ENCODE measurements at regions not wholly inside any gene's neighbourhood (a gene's known extent, or its start where the extent isn't known, plus 50 kb on each side); places are given as distances from the start of the nearest gene placed in this dataset.
"Not testable (repeated sequence)": the region's sequence is repeated elsewhere in the genome, so short reads cannot be mapped to it uniquely, and the experiment has no call there.

DNA sequence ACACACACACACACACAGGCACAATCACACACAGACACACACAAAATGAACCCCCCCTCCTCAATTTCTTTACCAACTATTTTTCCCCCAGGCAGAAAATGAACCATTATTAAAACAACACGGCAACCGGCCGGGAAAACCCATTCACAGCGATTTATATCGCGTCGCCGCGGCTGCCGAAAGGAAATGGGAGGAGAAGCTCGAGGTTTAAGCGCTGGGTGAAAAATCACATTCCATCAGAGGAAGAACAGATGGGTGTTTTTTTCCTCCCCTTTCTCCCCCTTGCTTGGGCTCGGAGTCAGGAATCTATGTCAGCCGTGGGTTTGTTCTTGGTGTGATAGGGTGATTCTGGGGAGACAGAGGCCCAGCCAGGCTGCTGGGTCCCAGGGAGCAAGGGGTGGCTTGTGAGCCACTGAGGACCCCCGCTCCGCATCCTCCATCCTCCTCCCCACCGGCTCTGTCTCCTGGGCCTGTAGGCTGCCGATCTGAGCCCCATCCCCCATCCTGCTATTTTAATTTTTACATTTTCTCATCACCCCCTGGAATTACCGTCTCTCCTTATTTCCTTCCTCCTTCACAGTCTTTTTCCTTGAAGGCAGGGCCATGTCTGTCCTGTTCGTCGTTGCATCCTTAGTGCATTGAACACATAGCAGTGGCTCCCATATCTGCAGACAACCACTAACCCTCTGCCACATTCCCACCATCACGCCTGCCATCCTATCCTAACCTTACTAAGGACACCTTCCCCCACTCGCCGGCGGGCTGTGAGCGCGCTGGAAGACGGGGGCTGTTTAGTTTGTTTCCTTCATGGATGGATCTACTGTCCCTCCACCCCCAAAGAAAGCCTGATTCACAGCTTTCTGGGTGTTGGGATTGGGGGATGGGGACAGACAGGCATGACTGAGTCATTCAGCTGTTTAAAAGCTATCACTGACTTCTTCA is 137.7 kb downstream of the CRLF3 start:
- not testable (repeated sequence) for H3K27me3 ChIP-seq (ENCODE audit: insufficient read depth, low read length, poor library complexity, severe bottlenecking); H3K4me2 ChIP-seq (ENCODE audit: low read depth, low read length, poor library complexity, severe bottlenecking)

DNA sequence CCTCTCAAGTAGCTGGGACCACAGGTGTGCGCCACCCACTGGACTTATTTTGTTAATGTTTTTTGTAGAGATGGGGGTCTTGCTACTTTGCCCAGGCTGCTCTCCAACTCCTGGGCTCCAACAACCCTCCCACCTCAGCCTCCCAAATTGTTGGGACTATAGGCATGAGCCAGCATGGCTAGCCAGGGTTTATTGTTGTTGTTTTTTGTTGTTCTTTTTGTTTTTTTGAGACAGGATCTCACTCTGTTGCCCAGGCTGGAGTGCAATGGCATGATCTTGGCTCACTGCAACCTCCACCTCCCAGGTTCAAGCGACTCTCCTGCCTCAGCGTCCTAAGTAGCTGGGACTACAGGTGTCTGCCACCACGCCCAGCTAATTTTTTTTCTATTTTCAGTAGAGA is 142.2 kb downstream of the CRLF3 start:
- not testable (repeated sequence) for H3K36me3 ChIP-seq (ENCODE audit: insufficient read depth, low read length); H3K9ac ChIP-seq (ENCODE audit: low read depth, low read length, poor library complexity, severe bottlenecking); H3K79me2 ChIP-seq (ENCODE audit: insufficient read depth, low read length); H3K4me1 ChIP-seq (ENCODE audit: insufficient read depth, low read length, poor library complexity, severe bottlenecking); H3K4me2 ChIP-seq (ENCODE audit: low read depth, low read length, poor library complexity, severe bottlenecking); H3K9me3 ChIP-seq (ENCODE audit: insufficient read depth, low read depth, low read length); H3K9me2 ChIP-seq (replicated peaks; ENCODE audit: low read depth, low read length); H3K27me3 ChIP-seq (ENCODE audit: insufficient read depth, low read length, poor library complexity, severe bottlenecking); H3F3A ChIP-seq (ENCODE audit: low read depth); H4K20me1 ChIP-seq (ENCODE audit: insufficient read depth, low read length, poor library complexity, severe bottlenecking); H3K4me3 ChIP-seq (ENCODE audit: low read length, poor library complexity, severe bottlenecking); H2AFZ ChIP-seq (ENCODE audit: low read length)

More for the DNA sequence above, 137.7 kb downstream of the CRLF3 start:
- not testable (repeated sequence) for H2AFZ ChIP-seq (ENCODE audit: low read length); H3K9me2 ChIP-seq (replicated peaks; ENCODE audit: low read depth, low read length); H3K9me3 ChIP-seq (ENCODE audit: insufficient read depth, low read depth, low read length); H3K4me1 ChIP-seq (ENCODE audit: insufficient read depth, low read length, poor library complexity, severe bottlenecking); H3K4me3 ChIP-seq (ENCODE audit: low read length, poor library complexity, severe bottlenecking); H3K9ac ChIP-seq (ENCODE audit: low read depth, low read length, poor library complexity, severe bottlenecking); H4K20me1 ChIP-seq (ENCODE audit: insufficient read depth, low read length, poor library complexity, severe bottlenecking); H3F3A ChIP-seq (ENCODE audit: low read depth); H3K79me2 ChIP-seq (ENCODE audit: insufficient read depth, low read length); H3K36me3 ChIP-seq (ENCODE audit: insufficient read depth, low read length)

DNA sequence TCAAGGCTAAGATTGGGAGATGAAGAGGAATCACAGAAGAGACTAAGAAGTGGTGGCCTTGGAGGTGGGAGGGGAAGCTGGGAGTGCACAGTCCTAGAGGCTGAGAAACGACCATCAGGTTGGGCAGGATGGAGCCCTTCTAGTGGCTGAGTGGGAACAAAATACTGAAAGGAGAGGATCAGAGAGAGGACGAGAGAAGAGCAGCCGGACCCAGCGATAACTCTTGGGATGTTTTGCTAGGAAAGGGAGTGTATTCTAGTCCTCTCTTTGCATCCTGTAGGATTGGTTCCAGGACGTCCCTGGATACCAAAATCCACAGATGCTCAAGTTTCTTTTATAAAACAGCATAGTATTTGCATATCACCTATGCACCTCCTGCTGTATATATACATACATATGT is 143.8 kb downstream of the CRLF3 start:
- not testable (repeated sequence) for H3K9me2 ChIP-seq (replicated peaks; ENCODE audit: low read depth, low read length); H3F3A ChIP-seq (ENCODE audit: low read depth); H4K20me1 ChIP-seq (ENCODE audit: insufficient read depth, low read length, poor library complexity, severe bottlenecking); H3K36me3 ChIP-seq (ENCODE audit: insufficient read depth, low read length); H3K4me2 ChIP-seq (ENCODE audit: low read depth, low read length, poor library complexity, severe bottlenecking); H3K9ac ChIP-seq (ENCODE audit: low read depth, low read length, poor library complexity, severe bottlenecking); H3K79me2 ChIP-seq (ENCODE audit: insufficient read depth, low read length); H3K4me1 ChIP-seq (ENCODE audit: insufficient read depth, low read length, poor library complexity, severe bottlenecking); H2AFZ ChIP-seq (ENCODE audit: low read length); H3K4me3 ChIP-seq (ENCODE audit: low read length, poor library complexity, severe bottlenecking); H3K9me3 ChIP-seq (ENCODE audit: insufficient read depth, low read depth, low read length); H3K27me3 ChIP-seq (ENCODE audit: insufficient read depth, low read length, poor library complexity, severe bottlenecking)

DNA sequence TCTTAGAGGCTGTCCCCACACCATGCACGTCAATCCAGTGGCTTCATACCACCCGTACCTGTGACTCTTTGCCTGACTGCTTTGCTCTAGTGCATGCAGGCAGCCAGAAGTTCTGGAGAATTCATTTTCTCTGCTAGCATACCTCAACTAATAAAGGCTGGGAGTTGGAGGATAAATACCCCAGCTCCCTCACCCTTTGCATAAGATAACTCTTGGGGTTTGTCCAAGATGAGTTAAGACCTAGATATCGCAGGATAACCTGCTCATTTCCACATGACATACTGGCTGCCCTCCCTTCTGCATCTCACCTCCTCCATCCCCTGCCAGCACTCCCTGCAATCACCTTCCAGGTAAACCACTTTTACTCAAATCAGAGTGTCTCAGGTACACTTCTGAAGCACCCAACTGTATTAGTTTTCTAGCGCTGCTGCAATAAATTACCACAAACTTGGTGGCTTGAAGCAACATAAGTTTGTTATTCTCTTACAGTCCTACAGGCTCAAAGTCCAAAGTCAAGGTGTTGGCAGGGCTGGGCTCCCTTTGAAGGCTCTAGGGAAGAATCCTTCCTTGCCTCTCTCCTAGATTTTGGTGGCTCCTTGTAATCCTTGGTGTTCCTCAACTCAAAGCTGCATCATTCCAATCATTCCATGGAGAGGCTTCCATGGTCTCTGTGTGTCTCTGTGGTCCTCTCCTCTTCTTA is 146.8 kb downstream of the CRLF3 start:
- Histone ChIP-seq H3K9ac (ENCODE audit: low read depth, low read length, poor library complexity, severe bottlenecking) (no peak overlapping the region), H3K4me1 (ENCODE audit: insufficient read depth, low read length, poor library complexity, severe bottlenecking) (no peaks in the 10 kb centered on the region), H4K20me1 (ENCODE audit: insufficient read depth, low read length, poor library complexity, severe bottlenecking) (no peaks in the 10 kb centered on the region), H3K27me3 (ENCODE audit: insufficient read depth, low read length, poor library complexity, severe bottlenecking) (no peaks in the 10 kb centered on the region), H2AFZ (ENCODE audit: low read length) (no peak overlapping the region), H3K4me2 (ENCODE audit: low read depth, low read length, poor library complexity, severe bottlenecking) (no peak overlapping the region), H3K36me3 (ENCODE audit: insufficient read depth, low read length) (no peaks in the 10 kb centered on the region), H3K9me2 (replicated peaks; ENCODE audit: low read depth, low read length) (no peaks in the 10 kb centered on the region), H3K4me3 (ENCODE audit: low read length, poor library complexity, severe bottlenecking) (no peak overlapping the region), H3K79me2 (ENCODE audit: insufficient read depth, low read length) (no peaks in the 10 kb centered on the region), H3K9me3 (ENCODE audit: insufficient read depth, low read depth, low read length) (no peaks in the 10 kb centered on the region), H3F3A (ENCODE audit: low read depth) (no peaks in the 10 kb centered on the region)
- no peak for TF ChIP-seq EZH2phosphoT487 (IDR thresholded peaks at IDR 0.05; ENCODE audit: borderline replicate concordance)
- TF ChIP-seq, protein P1, sequence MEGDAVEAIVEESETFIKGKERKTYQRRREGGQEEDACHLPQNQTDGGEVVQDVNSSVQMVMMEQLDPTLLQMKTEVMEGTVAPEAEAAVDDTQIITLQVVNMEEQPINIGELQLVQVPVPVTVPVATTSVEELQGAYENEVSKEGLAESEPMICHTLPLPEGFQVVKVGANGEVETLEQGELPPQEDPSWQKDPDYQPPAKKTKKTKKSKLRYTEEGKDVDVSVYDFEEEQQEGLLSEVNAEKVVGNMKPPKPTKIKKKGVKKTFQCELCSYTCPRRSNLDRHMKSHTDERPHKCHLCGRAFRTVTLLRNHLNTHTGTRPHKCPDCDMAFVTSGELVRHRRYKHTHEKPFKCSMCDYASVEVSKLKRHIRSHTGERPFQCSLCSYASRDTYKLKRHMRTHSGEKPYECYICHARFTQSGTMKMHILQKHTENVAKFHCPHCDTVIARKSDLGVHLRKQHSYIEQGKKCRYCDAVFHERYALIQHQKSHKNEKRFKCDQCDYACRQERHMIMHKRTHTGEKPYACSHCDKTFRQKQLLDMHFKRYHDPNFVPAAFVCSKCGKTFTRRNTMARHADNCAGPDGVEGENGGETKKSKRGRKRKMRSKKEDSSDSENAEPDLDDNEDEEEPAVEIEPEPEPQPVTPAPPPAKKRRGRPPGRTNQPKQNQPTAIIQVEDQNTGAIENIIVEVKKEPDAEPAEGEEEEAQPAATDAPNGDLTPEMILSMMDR (conservative IDR thresholded peaks at IDR 0.05; ENCODE audit: low read length), result no peak

DNA sequence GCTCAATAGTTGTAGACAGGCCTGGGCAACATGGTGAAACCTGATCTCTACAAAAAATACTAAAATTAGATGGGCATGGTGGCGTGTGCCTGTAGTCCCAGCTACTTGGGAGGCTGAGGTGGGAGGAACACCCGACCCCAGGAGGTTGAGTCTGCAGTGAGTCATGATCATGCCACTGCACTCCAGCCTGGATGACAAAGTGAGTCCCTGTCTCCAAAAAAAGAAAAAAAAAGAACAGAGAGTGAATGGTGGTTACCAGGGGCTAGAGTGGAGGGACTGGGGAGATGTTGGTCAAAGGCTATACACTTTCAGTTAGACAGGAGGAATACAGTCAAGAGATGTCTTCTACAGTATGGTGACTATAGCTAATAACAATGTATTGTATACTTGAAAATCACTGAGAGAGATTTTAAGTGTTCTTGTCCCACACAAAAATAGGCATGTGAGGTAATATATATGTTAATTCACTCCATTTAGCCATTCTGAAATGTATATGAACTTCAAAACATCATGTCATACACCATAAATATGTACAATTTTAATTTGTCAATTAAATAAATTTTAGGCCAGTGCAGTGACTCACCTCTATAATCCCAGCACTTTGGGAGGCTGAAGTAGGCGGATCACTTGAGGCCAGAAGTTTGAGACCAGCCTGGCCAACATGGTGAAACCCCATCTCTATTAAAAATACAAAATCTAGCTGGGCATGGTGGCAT is 148.6 kb downstream of the CRLF3 start:
- not testable (repeated sequence) for H3K4me3 ChIP-seq (ENCODE audit: low read length, poor library complexity, severe bottlenecking); H3K36me3 ChIP-seq (ENCODE audit: insufficient read depth, low read length); H3K79me2 ChIP-seq (ENCODE audit: insufficient read depth, low read length); H3K9me2 ChIP-seq (replicated peaks; ENCODE audit: low read depth, low read length); H3K4me2 ChIP-seq (ENCODE audit: low read depth, low read length, poor library complexity, severe bottlenecking); H3F3A ChIP-seq (ENCODE audit: low read depth); H4K20me1 ChIP-seq (ENCODE audit: insufficient read depth, low read length, poor library complexity, severe bottlenecking); H3K4me1 ChIP-seq (ENCODE audit: insufficient read depth, low read length, poor library complexity, severe bottlenecking); H3K27me3 ChIP-seq (ENCODE audit: insufficient read depth, low read length, poor library complexity, severe bottlenecking); H2AFZ ChIP-seq (ENCODE audit: low read length); H3K9me3 ChIP-seq (ENCODE audit: insufficient read depth, low read depth, low read length); H3K9ac ChIP-seq (ENCODE audit: low read depth, low read length, poor library complexity, severe bottlenecking)

DNA sequence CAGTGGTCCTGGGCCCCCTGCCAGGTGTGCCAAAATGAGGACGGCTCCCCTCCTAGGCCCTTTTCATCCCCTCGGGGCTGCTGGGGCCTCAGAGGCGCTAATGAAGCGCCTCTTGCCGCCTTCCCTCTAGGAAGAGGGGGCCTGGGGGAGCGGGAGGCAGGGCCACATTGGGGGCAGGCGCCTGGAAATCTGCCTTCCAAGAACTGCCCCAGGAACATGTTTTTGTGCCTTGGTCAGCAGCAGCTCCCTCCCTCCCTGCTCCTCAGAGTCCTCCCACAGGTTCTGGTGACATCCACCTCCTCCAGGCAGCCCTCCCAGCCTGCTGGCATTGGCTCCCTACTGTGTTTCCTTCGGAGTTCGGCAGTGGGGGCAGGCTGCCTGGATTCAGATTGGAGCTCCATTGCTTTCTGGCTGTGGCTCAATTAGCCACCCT is 155.3 kb downstream of the CRLF3 start:
- H3K9me2 ChIP-seq (replicated peaks; ENCODE audit: low read depth, low read length); H3K9ac ChIP-seq (ENCODE audit: low read depth, low read length, poor library complexity, severe bottlenecking); H4K20me1 ChIP-seq (ENCODE audit: insufficient read depth, low read length, poor library complexity, severe bottlenecking); H3K4me2 ChIP-seq (ENCODE audit: low read depth, low read length, poor library complexity, severe bottlenecking); H3F3A ChIP-seq (ENCODE audit: low read depth); H2AFZ ChIP-seq (ENCODE audit: low read length); H3K4me1 ChIP-seq (ENCODE audit: insufficient read depth, low read length, poor library complexity, severe bottlenecking); H3K4me3 ChIP-seq (ENCODE audit: low read length, poor library complexity, severe bottlenecking); H3K9me3 ChIP-seq (ENCODE audit: insufficient read depth, low read depth, low read length); H3K27me3 ChIP-seq (ENCODE audit: insufficient read depth, low read length, poor library complexity, severe bottlenecking); H3K79me2 ChIP-seq (ENCODE audit: insufficient read depth, low read length); H3K36me3 ChIP-seq (ENCODE audit: insufficient read depth, low read length): not testable (repeated sequence)

Data from Loucy (cell line).